Tibial artery (tissue), 4 donors: ENCODE measurements at regions not wholly inside any gene's neighbourhood (a gene's known extent, or its start where the extent isn't known, plus 50 kb on each side); places are given as distances from the start of the nearest gene placed in this dataset.

ENCODE experiments used
- DNase-seq, 2 donors: peaks; one replicate each; pipeline ENCODE4 v3.0.0-alpha.2; 2019
- H3K27ac ChIP-seq, 2 donors: fragments of 200-600 bp; sonication (generic) in 1 of 2; 1 replicate in 1 of 2; 2 replicates in 1 of 2; pipeline ENCODE4 v1.5.1; 2018 to 2019; ENCODE audit warnings: mild to moderate bottlenecking in 1 of 2
- H3K27me3 ChIP-seq, 2 donors: fragments of 200-600 bp; sonication (generic) in 1 of 2; one replicate each; pipeline versions ENCODE4 v1.5.1 to v1.6.0; 2016 to 2019
- H3K36me3 ChIP-seq, 3 donors: fragments of 200-600 bp; sonication (generic) in 2 of 3; one replicate each; pipeline ENCODE4 v1.5.1; 2016 to 2019; ENCODE audit warnings: mild to moderate bottlenecking in 2 of 3
- H3K4me1 ChIP-seq, 4 donors: fragments of 200-600 bp; sonication (generic) in 2 of 4; 1 replicate in 3 of 4; 2 replicates in 1 of 4; pipeline ENCODE4 v1.5.1; 2016 to 2019
- H3K4me3 ChIP-seq, 2 donors: fragments of 200-600 bp; sonication (generic) in 1 of 2; 1 replicate in 1 of 2; 2 replicates in 1 of 2; pipeline ENCODE4 v1.5.1; 2018 to 2019; ENCODE audit warnings: mild to moderate bottlenecking in 2 of 2
- H3K9me3 ChIP-seq, 3 donors: fragments of 200-600 bp; sonication (generic) in 1 of 3; one replicate each; pipeline ENCODE4 v1.5.1; 2016 to 2019
- intact Hi-C: fragments of 100-400 bp; cut with DNase I; formaldehyde crosslinking; loops from one replicate; pipeline ENCODE4 v1.15.0; 2023; ENCODE audit warnings: low total_unique reads
- TF ChIP-seq, protein P1 (sequence below), 2 experiments: fragments of 200-600 bp in 1 of 2; fragments of 450-650 bp in 1 of 2; IDR thresholded peaks; one replicate each; pipeline ENCODE4 v1.5.1; 2017 to 2019; ENCODE audit warnings: antibody characterized with exemption in 2 of 2, mild to moderate bottlenecking in 1 of 2, moderate library complexity in 1 of 2

DNA sequence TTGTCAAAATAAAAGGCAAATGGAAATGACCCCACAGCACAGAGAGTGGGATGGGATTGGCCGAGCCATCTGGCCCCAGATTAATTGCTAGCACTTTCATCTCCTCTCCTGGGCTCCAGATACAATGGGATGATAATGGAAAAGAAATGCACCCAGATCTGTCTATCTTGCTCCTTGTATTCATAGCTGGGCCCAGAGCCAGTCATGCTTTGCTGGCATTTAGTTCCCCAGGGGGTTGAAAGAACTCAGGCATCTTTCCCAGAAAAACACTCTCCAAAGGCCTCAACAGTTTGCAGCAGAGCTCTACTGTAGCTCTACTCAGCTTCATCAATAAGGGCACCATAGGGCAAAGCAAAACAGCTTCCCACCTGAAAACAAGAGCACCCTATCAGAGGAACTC, 116.0 kb upstream of the FOXA2 start:
- no peaks in the 10 kb centered on the region for H3K36me3 ChIP-seq
- peak overlapping the region in 1 of 2 donors; percentile 31 for H3K27ac ChIP-seq
- no peaks in the 10 kb centered on the region for H3K27me3 ChIP-seq
- no peak overlapping the region for H3K4me3 ChIP-seq
- intact Hi-C loops: loop anchor here (5.0 kb wide), 1 partner anchor 352 kb away; no protein-coding TSS in a partner anchor
- peaks cover 0 to 4% (median 0%) of the 10 kb centered on the region in 3 donors for H3K9me3 ChIP-seq
- TF ChIP-seq, protein P1, sequence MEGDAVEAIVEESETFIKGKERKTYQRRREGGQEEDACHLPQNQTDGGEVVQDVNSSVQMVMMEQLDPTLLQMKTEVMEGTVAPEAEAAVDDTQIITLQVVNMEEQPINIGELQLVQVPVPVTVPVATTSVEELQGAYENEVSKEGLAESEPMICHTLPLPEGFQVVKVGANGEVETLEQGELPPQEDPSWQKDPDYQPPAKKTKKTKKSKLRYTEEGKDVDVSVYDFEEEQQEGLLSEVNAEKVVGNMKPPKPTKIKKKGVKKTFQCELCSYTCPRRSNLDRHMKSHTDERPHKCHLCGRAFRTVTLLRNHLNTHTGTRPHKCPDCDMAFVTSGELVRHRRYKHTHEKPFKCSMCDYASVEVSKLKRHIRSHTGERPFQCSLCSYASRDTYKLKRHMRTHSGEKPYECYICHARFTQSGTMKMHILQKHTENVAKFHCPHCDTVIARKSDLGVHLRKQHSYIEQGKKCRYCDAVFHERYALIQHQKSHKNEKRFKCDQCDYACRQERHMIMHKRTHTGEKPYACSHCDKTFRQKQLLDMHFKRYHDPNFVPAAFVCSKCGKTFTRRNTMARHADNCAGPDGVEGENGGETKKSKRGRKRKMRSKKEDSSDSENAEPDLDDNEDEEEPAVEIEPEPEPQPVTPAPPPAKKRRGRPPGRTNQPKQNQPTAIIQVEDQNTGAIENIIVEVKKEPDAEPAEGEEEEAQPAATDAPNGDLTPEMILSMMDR (IDR thresholded peaks at IDR 0.05): no peak
- H3K4me1 ChIP-seq: peaks cover 0 to 26% (median 18%) of the 10 kb centered on the region in 4 donors
- peak; percentile 45 to 80 for DNase-seq

DNA sequence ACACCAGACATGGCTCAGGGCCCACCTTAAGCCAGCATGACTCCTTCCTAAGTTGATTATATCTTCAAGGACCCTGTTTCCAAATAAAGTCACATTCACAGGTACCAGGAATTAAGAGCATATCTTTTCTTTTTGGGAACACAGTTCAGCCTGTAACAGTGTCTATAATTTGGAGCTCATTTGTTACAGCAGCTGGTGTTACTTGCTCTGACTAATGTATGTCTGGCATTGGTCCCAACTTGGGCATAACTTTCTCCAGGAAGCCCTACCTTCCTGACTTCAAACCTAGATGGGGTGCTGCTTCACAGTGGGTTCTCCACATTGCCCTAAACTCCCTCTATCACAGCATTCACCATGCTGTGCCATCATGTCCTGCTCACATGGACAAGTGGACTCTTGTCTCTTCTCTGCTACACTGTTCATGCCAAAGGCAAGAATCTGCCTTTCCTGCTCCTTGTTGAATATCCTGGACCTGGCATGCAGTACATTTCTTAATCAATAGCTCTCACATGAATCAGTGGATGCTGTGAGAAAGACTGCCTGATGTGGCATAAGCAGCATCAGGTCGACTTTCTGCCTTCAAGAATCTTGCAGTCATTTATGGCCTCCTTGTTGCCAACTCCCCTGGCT, 117.4 kb upstream of the FOXA2 start:
- Histone ChIP-seq H3K27me3 (no peaks in the 10 kb centered on the region), H3K4me3 (no peak overlapping the region), H3K9me3 (peaks cover 0 to 4% (median 0%) of the 10 kb centered on the region in 3 donors), H3K36me3 (no peaks in the 10 kb centered on the region), H3K27ac (peak overlapping the region; percentile 31 to 35), H3K4me1 (peaks cover 0 to 24% (median 17%) of the 10 kb centered on the region in 4 donors)
- intact Hi-C loops: loop anchor here (5.0 kb wide), 1 partner anchor 351 kb away; no protein-coding TSS in a partner anchor
- DNase-seq: no peak
- TF ChIP-seq, protein P1 (IDR thresholded peaks at IDR 0.05): no peak

DNA sequence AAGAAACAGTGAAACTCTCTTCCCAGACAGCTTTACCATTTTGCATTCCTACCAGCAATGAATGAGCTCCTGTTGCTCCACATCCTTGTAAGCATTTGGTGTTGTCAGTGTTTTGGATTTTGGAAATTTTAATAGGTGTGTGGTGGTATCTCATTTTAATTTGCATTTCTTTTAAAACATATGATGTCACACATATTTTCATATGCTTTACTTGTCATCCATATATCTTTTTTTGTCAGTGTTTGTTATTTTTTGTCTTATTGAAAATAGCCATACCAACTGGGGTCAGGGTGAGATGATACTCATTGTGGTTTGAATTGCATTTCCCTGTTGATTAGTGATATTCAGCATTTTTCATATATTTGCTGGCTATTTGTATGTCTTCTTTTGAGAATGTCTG, 119.5 kb upstream of the FOXA2 start:
- intact Hi-C loops: loop anchor here (5.0 kb wide), 1 partner anchor 348 kb away; no protein-coding TSS in a partner anchor
- Histone ChIP-seq H3K4me1 (peaks cover 0 to 24% (median 17%) of the 10 kb centered on the region in 4 donors), H3K27me3 (no peaks in the 10 kb centered on the region), H3K9me3 (peaks cover 0 to 4% (median 0%) of the 10 kb centered on the region in 3 donors), H3K4me3 (no peak overlapping the region), H3K27ac (no peak overlapping the region), H3K36me3 (no peaks in the 10 kb centered on the region)
- no peak for DNase-seq
- TF ChIP-seq, protein P1 (IDR thresholded peaks at IDR 0.05): no peak

DNA sequence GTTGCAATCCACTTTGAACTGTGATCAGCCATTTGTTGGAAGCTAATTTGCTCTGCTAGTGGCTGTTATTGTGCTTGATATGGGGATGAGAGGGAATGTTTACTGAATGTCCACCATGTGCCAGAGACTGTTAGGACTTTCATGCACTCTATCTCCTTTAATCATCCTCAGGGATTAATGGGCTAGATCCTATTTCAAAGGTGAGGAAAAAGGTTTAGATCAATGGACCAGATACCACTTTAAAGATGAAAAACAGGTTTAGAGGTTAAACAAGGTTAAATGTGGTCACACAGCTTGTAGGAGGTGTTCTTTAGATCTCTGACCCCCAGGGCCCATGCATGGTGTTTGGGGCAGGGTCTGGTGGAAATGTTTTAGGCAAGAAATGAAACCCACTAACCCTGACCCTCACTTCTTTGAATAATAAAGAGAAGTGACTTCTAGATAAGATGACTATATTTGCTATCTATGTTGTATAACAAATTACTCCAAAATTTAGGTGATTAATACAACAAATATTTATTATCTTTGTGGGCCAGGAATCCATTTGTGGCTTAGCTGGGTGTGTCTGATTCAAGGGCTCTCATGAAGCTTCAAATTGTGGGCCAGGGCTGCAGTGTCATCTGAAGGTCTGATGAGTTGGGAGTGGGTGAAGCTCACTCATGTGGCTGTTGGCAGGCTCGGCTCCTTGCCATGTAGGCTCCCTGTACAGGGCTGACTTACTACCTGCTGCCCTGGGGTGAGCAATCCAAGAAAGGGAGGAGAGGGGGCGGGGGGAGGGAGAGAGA, 127.8 kb upstream of the FOXA2 start:
- Histone ChIP-seq H3K27me3 (no peaks in the 10 kb centered on the region), H3K4me1 (peaks cover 0 to 17% (median 7%) of the 10 kb centered on the region in 4 donors), H3K4me3 (no peak overlapping the region), H3K27ac (no peak overlapping the region), H3K36me3 (no peaks in the 10 kb centered on the region), H3K9me3 (no peaks in the 10 kb centered on the region)
- DNase-seq: no peak
- TF ChIP-seq, protein P1 (IDR thresholded peaks at IDR 0.05): no peak
- intact Hi-C loops: no loop called here

DNA sequence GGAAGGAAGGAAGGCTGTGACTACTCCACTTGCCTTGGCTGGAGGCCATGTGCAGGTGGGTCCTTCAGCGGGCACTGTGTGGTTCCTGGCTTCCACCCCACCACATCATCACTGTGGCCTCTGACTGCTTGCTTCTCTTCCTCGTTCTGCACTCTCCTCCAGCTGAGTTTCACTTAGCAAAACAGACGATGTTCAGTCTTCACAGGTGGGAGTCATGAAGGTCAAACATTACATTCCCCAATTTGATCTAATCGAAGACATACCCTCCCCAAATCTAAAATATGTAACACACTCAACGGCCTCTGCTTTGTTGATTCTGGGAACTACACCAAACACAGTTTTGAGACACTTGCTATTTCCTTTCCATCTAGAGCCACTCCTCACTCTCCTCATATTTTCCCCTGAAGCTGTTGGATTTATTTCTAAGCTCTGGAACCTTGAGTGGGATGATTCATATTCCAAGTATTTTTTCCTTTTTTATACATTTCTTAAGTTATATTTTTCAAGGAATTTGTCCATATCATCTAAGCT, 132.5 kb upstream of the FOXA2 start:
- no peaks in the 10 kb centered on the region for H3K27me3 ChIP-seq
- intact Hi-C loops: no loop called here
- H3K9me3 ChIP-seq: no peaks in the 10 kb centered on the region
- no peak overlapping the region for H3K4me3 ChIP-seq
- DNase-seq: no peak
- peak overlapping the region; percentile 46 to 66 for H3K27ac ChIP-seq
- peaks cover 0 to 34% (median 15%) of the 10 kb centered on the region in 4 donors for H3K4me1 ChIP-seq
- TF ChIP-seq, protein P1 (IDR thresholded peaks at IDR 0.05): no peak
- H3K36me3 ChIP-seq: no peaks in the 10 kb centered on the region
